ENCODE measurements at regions not wholly inside any gene's neighbourhood (a gene's known extent, or its start where the extent isn't known, plus 50 kb on each side); places are given as distances from the start of the nearest gene placed in this dataset.
"Not testable (repeated sequence)": the region's sequence is repeated elsewhere in the genome, so short reads cannot be mapped to it uniquely, and the experiment has no call there.

DNA sequence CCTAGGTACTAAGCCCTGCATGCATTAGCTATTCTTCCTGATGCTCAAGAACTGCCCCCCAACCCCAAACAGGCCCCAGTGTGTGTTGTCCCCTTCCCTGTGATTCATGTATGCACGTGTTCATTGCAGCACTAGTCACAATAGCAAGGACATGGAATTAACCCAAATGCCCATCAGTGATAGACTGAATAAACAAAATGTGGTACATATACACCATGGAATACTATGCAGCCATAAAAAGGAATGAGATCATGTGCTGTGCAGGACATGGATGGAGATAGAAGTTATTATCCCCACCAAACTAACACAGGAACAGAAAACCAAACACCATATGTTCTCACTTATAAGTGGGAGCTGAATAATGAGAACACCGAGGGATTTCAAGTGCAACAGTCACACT, 214.2 kb upstream of the SLC7A11 start:
- not testable (repeated sequence) for TF ChIP-seq RARB, ZFP30, OSR1, ZFP3, ZNF8, ESRRG (CRISPR knock-in tag; IDR thresholded peaks at IDR 0.05)
- TF ChIP-seq, protein P1, sequence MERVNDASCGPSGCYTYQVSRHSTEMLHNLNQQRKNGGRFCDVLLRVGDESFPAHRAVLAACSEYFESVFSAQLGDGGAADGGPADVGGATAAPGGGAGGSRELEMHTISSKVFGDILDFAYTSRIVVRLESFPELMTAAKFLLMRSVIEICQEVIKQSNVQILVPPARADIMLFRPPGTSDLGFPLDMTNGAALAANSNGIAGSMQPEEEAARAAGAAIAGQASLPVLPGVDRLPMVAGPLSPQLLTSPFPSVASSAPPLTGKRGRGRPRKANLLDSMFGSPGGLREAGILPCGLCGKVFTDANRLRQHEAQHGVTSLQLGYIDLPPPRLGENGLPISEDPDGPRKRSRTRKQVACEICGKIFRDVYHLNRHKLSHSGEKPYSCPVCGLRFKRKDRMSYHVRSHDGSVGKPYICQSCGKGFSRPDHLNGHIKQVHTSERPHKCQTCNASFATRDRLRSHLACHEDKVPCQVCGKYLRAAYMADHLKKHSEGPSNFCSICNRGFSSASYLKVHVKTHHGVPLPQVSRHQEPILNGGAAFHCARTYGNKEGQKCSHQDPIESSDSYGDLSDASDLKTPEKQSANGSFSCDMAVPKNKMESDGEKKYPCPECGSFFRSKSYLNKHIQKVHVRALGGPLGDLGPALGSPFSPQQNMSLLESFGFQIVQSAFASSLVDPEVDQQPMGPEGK (CRISPR knock-in tag; IDR thresholded peaks at IDR 0.05; ENCODE audit: borderline replicate concordance), result not testable (repeated sequence)

Data from SK-N-SH treated with all-trans-retinoic acid at 6 μM for 48 hours (cell line).